Neural progenitor cell (in vitro differentiated cells): ENCODE measurements at regions not wholly inside any gene's neighbourhood (a gene's known extent, or its start where the extent isn't known, plus 50 kb on each side); places are given as distances from the start of the nearest gene placed in this dataset.
"Not testable (repeated sequence)": the region's sequence is repeated elsewhere in the genome, so short reads cannot be mapped to it uniquely, and the experiment has no call there.

Experiments used
- EZH2phosphoT487 ChIP-seq: fragments of 200-600 bp; sonication (generic); IDR thresholded peaks from 2 replicates; pipeline ENCODE4 v1.6.1; 2017; ENCODE audit warnings: antibody characterized with exemption
- TF ChIP-seq, protein P1 (sequence below): fragments of 200-600 bp; sonication (generic); IDR thresholded peaks from 2 replicates; pipeline ENCODE4 v1.5.1; 2017; ENCODE audit warnings: antibody characterized with exemption, mild to moderate bottlenecking

DNA sequence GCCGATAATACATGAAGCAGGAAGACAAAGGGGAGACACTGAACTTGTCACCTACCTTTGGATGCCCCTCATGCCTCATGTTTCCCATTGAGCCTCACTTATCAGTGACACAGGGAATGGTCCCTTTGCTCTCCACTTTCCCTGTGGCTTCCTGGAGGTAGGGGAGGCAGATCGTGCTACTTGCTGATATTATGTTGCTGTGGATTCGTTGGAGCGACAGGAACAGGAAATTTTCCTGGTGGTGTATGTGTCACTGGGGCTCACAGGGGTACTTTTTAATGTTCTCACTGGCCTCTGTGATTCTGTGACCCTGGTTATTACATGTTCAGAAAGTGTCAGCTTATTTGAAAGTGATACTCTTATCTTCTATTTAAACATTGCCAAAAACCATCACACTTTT lies 72.7 kb upstream of the VKORC1L1 start:
- TF ChIP-seq, protein P1, sequence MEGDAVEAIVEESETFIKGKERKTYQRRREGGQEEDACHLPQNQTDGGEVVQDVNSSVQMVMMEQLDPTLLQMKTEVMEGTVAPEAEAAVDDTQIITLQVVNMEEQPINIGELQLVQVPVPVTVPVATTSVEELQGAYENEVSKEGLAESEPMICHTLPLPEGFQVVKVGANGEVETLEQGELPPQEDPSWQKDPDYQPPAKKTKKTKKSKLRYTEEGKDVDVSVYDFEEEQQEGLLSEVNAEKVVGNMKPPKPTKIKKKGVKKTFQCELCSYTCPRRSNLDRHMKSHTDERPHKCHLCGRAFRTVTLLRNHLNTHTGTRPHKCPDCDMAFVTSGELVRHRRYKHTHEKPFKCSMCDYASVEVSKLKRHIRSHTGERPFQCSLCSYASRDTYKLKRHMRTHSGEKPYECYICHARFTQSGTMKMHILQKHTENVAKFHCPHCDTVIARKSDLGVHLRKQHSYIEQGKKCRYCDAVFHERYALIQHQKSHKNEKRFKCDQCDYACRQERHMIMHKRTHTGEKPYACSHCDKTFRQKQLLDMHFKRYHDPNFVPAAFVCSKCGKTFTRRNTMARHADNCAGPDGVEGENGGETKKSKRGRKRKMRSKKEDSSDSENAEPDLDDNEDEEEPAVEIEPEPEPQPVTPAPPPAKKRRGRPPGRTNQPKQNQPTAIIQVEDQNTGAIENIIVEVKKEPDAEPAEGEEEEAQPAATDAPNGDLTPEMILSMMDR = not testable (repeated sequence)
- not testable (repeated sequence) for TF ChIP-seq EZH2phosphoT487
